ENCODE measurements at regions not wholly inside any gene's neighbourhood (a gene's known extent, or its start where the extent isn't known, plus 50 kb on each side); places are given as distances from the start of the nearest gene placed in this dataset.

GRCh38 chr2:120836281-120836680 lies 100.6 kb downstream of the GLI2 start:
- no peak for DNase-seq (ENCODE audit: low spot score)
- no peak for TF ChIP-seq CTCF (IDR thresholded peaks at IDR 0.05; ENCODE audit: extremely low read depth, missing control alignments)

GRCh38 chr2:120840795-120841487 lies 105.3 kb downstream of the GLI2 start:
- no peak for TF ChIP-seq CTCF (IDR thresholded peaks at IDR 0.05; ENCODE audit: extremely low read depth, missing control alignments)
- DNase-seq (ENCODE audit: low spot score), result no peak

GRCh38 chr2:120842456-120843439 lies 107.1 kb downstream of the GLI2 start:
- no peak for TF ChIP-seq CTCF (IDR thresholded peaks at IDR 0.05; ENCODE audit: extremely low read depth, missing control alignments)
- no peak for DNase-seq (ENCODE audit: low spot score)

GRCh38 chr2:120844070-120844738 lies 108.5 kb downstream of the GLI2 start:
- DNase-seq (ENCODE audit: low spot score), result no peak
- no peak for TF ChIP-seq CTCF (IDR thresholded peaks at IDR 0.05; ENCODE audit: extremely low read depth, missing control alignments)

- no peak for DNase-seq (ENCODE audit: low spot score)
- no peak for TF ChIP-seq CTCF (IDR thresholded peaks at IDR 0.05; ENCODE audit: extremely low read depth, missing control alignments)
Observed at GRCh38 chr2:120845277-120845676, 109.6 kb downstream of the GLI2 start.

- DNase-seq (ENCODE audit: low spot score), result no peak
- TF ChIP-seq CTCF (IDR thresholded peaks at IDR 0.05; ENCODE audit: extremely low read depth, missing control alignments), result no peak
Observed at GRCh38 chr2:120846406-120847095, 110.9 kb downstream of the GLI2 start.

Data from GM20000 (cell line).